IMR-90 (cell line): ENCODE measurements at regions not wholly inside any gene's neighbourhood (a gene's known extent, or its start where the extent isn't known, plus 50 kb on each side); places are given as distances from the start of the nearest gene placed in this dataset.

Source experiments
- ATAC-seq: fragments of 200-7000 bp; cut with Tn5 transposase; 2 replicates; pipeline ENCODE4 v1.9.1; 2020; ENCODE audit warnings: low read depth, mild to moderate bottlenecking, moderate library complexity
- BruUV-seq: library from RNA; stranded (reverse); fragments of 400-500 nt; replicated peaks from 2 replicates; lab custom pipeline; 2021; lab: Mats Ljungman, UMichigan
- CTCF ChIA-PET: fragments of 300-600 bp; formaldehyde crosslinking; extraction: SDS; loops from one replicate; lab custom pipeline; 2021; ENCODE audit warnings: antibody characterized with exemption; lab: Yijun Ruan, JAX
- POLR2A ChIA-PET: fragments of 300-600 bp; sonication (Branson Sonifier 250); formaldehyde crosslinking; loops from one replicate; lab custom pipeline; 2022; ENCODE audit warnings: antibody characterized with exemption; ENCODE audit not compliant: unreplicated experiment; lab: Charles Lee
- DNase-seq: peaks from one replicate; pipeline ENCODE4 v3.0.0; 2013
- H2AFZ ChIP-seq: replicated peaks from 2 replicates; pipeline ENCODE3; 2013; ENCODE audit warnings: low read length, mild to moderate bottlenecking; ENCODE audit not compliant: poor library complexity
- H2AK5ac ChIP-seq: 2 replicates; pipeline ENCODE4 v1.6.1; 2013; ENCODE audit warnings: low read depth, low read length, inconsistent platforms
- H2AK9ac ChIP-seq: replicated peaks from 2 replicates; pipeline ENCODE3; 2013; ENCODE audit warnings: mild to moderate bottlenecking, low read depth, low read length, moderate library complexity; ENCODE audit not compliant: poor library complexity
- H2BK120ac ChIP-seq: 2 replicates; pipeline ENCODE4 v1.6.1; 2013; ENCODE audit warnings: low read depth, low read length, inconsistent platforms
- H2BK15ac ChIP-seq: 3 replicates; pipeline ENCODE4 v1.6.1; 2013; ENCODE audit warnings: low read depth, low read length, inconsistent platforms
- H2BK20ac ChIP-seq: 2 replicates; pipeline ENCODE4 v1.6.1; 2013; ENCODE audit warnings: low read depth, mild to moderate bottlenecking, inconsistent platforms, low read length, moderate library complexity
- H2BK5ac ChIP-seq: 2 replicates; pipeline ENCODE4 v1.6.1; 2013; ENCODE audit warnings: mild to moderate bottlenecking, low read depth, low read length, inconsistent platforms; ENCODE audit not compliant: poor library complexity, severe bottlenecking
- H3K14ac ChIP-seq: replicated peaks from 2 replicates; pipeline ENCODE4 v1.6.1; 2013; ENCODE audit warnings: low read depth, low read length, inconsistent platforms
- H3K18ac ChIP-seq: 2 replicates; pipeline ENCODE4 v1.6.1; 2013; ENCODE audit warnings: low read depth, low read length, control low read depth
- H3K23ac ChIP-seq: 2 replicates; pipeline ENCODE4 v1.6.1; 2013; ENCODE audit warnings: low read depth, low read length, inconsistent platforms
- H3K27ac ChIP-seq: 2 replicates; pipeline ENCODE4 v1.5.1; 2013; ENCODE audit warnings: mild to moderate bottlenecking, control low read depth, low read length; ENCODE audit not compliant: insufficient read depth
- H3K27me3 ChIP-seq: 2 replicates; pipeline ENCODE4 v1.6.1; 2013; ENCODE audit warnings: low read length; ENCODE audit not compliant: control insufficient read depth, insufficient read depth
- H3K36me3 ChIP-seq: 2 replicates; pipeline ENCODE4 v1.6.1; 2013; ENCODE audit warnings: low read length, mixed read lengths; ENCODE audit not compliant: control insufficient read depth, insufficient read depth
- H3K4ac ChIP-seq: 2 replicates; pipeline ENCODE4 v1.6.1; 2013; ENCODE audit warnings: low read depth, low read length, inconsistent platforms
- H3K4me1 ChIP-seq: 2 replicates; pipeline ENCODE4 v1.6.1; 2013; ENCODE audit warnings: low read length, mixed read lengths; ENCODE audit not compliant: control insufficient read depth, insufficient read depth
- H3K4me2 ChIP-seq: 2 replicates; pipeline ENCODE4 v1.6.1; 2013; ENCODE audit warnings: low read depth, mild to moderate bottlenecking, control low read depth, low read length, moderate library complexity
- H3K4me3 ChIP-seq: 2 replicates; pipeline ENCODE4 v1.5.1; 2013; ENCODE audit warnings: low read depth, mild to moderate bottlenecking, control low read depth, low read length, moderate library complexity; ENCODE audit not compliant: insufficient read depth
- H3K56ac ChIP-seq: 2 replicates; pipeline ENCODE4 v1.6.1; 2013; ENCODE audit warnings: low read length, inconsistent platforms; ENCODE audit not compliant: insufficient read depth; ENCODE audit errors: extremely low read depth
- H3K79me1 ChIP-seq, 2 experiments: 2 replicates each; pipeline ENCODE4 v1.6.1; 2013; ENCODE audit warnings: low read length in 2 of 2, inconsistent platforms in 1 of 2, low read depth in 1 of 2
- H3K9ac ChIP-seq: 2 replicates; pipeline ENCODE4 v1.6.1; 2013; ENCODE audit warnings: low read depth, low read length, control low read depth
- H3K9me1 ChIP-seq: 2 replicates; pipeline ENCODE4 v1.6.1; 2013; ENCODE audit warnings: low read length, inconsistent platforms; ENCODE audit not compliant: insufficient read depth
- H3K9me3 ChIP-seq: 2 replicates; pipeline ENCODE4 v1.6.1; 2013; ENCODE audit warnings: low read length; ENCODE audit not compliant: control insufficient read depth, insufficient read depth
- H4K20me1 ChIP-seq: 2 replicates; pipeline ENCODE4 v1.6.1; 2013; ENCODE audit warnings: low read length, inconsistent platforms; ENCODE audit not compliant: insufficient read depth
- H4K5ac ChIP-seq: 2 replicates; pipeline ENCODE4 v1.6.1; 2013; ENCODE audit warnings: mild to moderate bottlenecking, low read depth, low read length, control low read depth
- H4K8ac ChIP-seq, 2 experiments: 2 replicates each; pipeline ENCODE4 v1.6.1; 2013; ENCODE audit warnings: low read depth in 2 of 2, low read length in 2 of 2, control low read depth in 1 of 2, inconsistent platforms in 1 of 2
- H4K91ac ChIP-seq: 2 replicates; pipeline ENCODE4 v1.6.1; 2013; ENCODE audit warnings: low read depth, low read length, inconsistent platforms; ENCODE audit not compliant: insufficient read depth
- MAFK ChIP-seq: IDR thresholded peaks from 2 replicates; pipeline ENCODE4 v1.6.1; 2012; ENCODE audit warnings: low read depth, low read length, improper control_type of control experiment
- NFE2L2 ChIP-seq: fragments of 150-350 bp; IDR thresholded peaks from 2 replicates; pipeline ENCODE4 v1.6.1; 2016; ENCODE audit warnings: low read depth, mild to moderate bottlenecking, low read length
- WGBS, 2 experiments: methylation state at CpG; one replicate each; pipeline versions ENCODE4 v1.1.5 to v1.1.7; 2013; ENCODE audit warnings: missing lambda C conversion rate in 2 of 2; ENCODE audit not compliant: insufficient read length in 1 of 2; ENCODE audit errors: extremely low coverage in 2 of 2; 5-methylcytosine and 5-hydroxymethylcytosine counted together
- dilution Hi-C: fragments of 300-500 bp; cut with HindIII; formaldehyde crosslinking; loops from one replicate; pipeline ENCODE4 v1.14.3; 2018; ENCODE audit warnings: low sequenced_read_pairs; ENCODE audit not compliant: unreplicated experiment
- in situ Hi-C: fragments of 300-500 bp; cut with MboI; formaldehyde crosslinking; loops from 3 replicates; pipeline ENCODE4 v1.14.3; 2019; ENCODE audit warnings: low sequenced_read_pairs, inconsistent platforms, mixed read lengths
- intact Hi-C: fragments of 100-400 bp; cut with micrococcal nuclease; formaldehyde crosslinking; loops from 2 replicates; pipeline ENCODE4 v1.10.0; 2022
- TF ChIP-seq, protein P1 (sequence below): fragments of 150-350 bp; IDR thresholded peaks from 2 replicates; pipeline ENCODE4 v1.6.1; 2016; ENCODE audit warnings: low read depth, mild to moderate bottlenecking, low read length, moderate library complexity, borderline replicate concordance

DNA sequence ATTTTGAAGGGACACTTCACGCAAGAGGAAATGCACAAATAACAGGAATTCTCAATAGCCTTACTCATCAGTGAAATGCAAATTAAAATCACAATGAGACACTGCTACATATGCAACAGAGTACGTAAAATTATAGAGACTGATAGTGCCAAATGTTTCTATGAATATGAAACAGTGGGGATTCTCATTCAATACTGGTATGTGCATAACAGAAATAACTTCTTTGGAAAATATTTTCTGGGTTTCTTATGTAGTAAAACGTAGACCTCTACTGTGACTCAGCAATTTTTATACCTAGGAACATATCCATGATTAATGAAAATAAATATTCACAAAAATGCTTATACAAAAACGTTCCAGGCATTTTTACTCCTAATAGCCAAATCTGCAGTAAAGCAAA is 1625.2 kb downstream of the MAT2B start:
- no TSS peak for BruUV-seq
- Histone ChIP-seq H4K20me1 (no peaks in the 10 kb centered on the region), H3K14ac (no peak overlapping the region), H3K27ac (no peak overlapping the region; the same call in 1 of the 2 replicates), H3K4me1 (no peaks in the 10 kb centered on the region), H3K9me1 (no peaks in the 10 kb centered on the region), H3K18ac (no peak overlapping the region), H3K23ac (no peak overlapping the region), H4K8ac (no peak overlapping the region), H3K4me3 (no peak overlapping the region), H3K56ac (no peak overlapping the region), H2BK15ac (no peak overlapping the region), H2AK9ac (no peak overlapping the region), H4K91ac (no peak overlapping the region), H3K79me1 (no peaks in the 10 kb centered on the region), H3K27me3 (no peaks in the 10 kb centered on the region), H2BK5ac (no peak overlapping the region), H3K9me3 (0 out of 2 replicates have a peak, but pooled peaks cover 2% of the 10 kb centered on the region), H2BK120ac (no peak overlapping the region), H2AFZ (no peak overlapping the region), H2AK5ac (no peak overlapping the region), H2BK20ac (no peak overlapping the region), H3K4me2 (no peak overlapping the region), H3K4ac (no peak overlapping the region), H3K9ac (no peak overlapping the region), H4K5ac (no peak overlapping the region), H3K36me3 (no peaks in the 10 kb centered on the region)
- TF ChIP-seq NFE2L2 (peak; percentile 95), MAFK (peak; percentile 54)
- TF ChIP-seq, protein P1, sequence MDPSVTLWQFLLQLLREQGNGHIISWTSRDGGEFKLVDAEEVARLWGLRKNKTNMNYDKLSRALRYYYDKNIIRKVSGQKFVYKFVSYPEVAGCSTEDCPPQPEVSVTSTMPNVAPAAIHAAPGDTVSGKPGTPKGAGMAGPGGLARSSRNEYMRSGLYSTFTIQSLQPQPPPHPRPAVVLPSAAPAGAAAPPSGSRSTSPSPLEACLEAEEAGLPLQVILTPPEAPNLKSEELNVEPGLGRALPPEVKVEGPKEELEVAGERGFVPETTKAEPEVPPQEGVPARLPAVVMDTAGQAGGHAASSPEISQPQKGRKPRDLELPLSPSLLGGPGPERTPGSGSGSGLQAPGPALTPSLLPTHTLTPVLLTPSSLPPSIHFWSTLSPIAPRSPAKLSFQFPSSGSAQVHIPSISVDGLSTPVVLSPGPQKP = no peak
- ChIA-PET CTCF (no interaction called here), POLR2A (no interaction called here)
- in situ Hi-C loops (no loop called here), dilution Hi-C loops (no loop called here), intact Hi-C loops (no loop called here)
- DNase-seq (peak; percentile 11), ATAC-seq (peak; percentile 46)
- WGBS, 2 experiments = no CpG with 5 or more reads among the region's 4 CpGs
